ENCODE measurements at regions not wholly inside any gene's neighbourhood (a gene's known extent, or its start where the extent isn't known, plus 50 kb on each side); places are given as distances from the start of the nearest gene placed in this dataset.

DNA sequence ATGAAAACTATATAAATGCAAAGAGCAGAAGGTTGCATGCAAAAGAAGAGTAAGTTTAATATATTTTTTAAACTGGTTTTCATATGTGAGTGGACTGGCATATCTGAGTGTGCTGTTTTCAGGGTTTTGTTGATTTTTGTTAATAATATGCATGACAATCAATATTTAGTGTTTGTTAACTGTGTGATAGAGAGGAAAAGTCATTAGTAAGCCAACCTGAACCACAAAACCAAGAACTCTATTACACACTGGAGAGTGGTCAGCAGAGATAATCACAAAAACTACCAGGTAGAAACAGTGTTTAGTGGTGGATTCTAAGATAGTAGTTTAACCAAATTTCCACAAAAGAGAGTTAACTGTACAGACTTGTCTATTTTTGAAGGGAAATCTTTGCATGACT lies 396.9 kb downstream of the GASK1B start:
- TF ChIP-seq, protein P1, sequence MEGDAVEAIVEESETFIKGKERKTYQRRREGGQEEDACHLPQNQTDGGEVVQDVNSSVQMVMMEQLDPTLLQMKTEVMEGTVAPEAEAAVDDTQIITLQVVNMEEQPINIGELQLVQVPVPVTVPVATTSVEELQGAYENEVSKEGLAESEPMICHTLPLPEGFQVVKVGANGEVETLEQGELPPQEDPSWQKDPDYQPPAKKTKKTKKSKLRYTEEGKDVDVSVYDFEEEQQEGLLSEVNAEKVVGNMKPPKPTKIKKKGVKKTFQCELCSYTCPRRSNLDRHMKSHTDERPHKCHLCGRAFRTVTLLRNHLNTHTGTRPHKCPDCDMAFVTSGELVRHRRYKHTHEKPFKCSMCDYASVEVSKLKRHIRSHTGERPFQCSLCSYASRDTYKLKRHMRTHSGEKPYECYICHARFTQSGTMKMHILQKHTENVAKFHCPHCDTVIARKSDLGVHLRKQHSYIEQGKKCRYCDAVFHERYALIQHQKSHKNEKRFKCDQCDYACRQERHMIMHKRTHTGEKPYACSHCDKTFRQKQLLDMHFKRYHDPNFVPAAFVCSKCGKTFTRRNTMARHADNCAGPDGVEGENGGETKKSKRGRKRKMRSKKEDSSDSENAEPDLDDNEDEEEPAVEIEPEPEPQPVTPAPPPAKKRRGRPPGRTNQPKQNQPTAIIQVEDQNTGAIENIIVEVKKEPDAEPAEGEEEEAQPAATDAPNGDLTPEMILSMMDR (IDR thresholded peaks at IDR 0.05; ENCODE audit: insufficient read depth, low read length, poor library complexity, severe bottlenecking), result no peak
- TF ChIP-seq EZH2phosphoT487 (conservative IDR thresholded peaks at IDR 0.05; ENCODE audit: low read length), result no peak

Data from SU-DHL-6 (cell line).